ENCODE measurements at regions not wholly inside any gene's neighbourhood (a gene's known extent, or its start where the extent isn't known, plus 50 kb on each side); places are given as distances from the start of the nearest gene placed in this dataset.

- DNase-seq (ENCODE audit: low read depth): no peak
- Histone ChIP-seq H3K36me3 (ENCODE audit: control insufficient read depth, insufficient read depth, low read length) (no peaks in the 10 kb centered on the region), H3K27me3 (ENCODE audit: control insufficient read depth, insufficient read depth, low read length) (no peaks in the 10 kb centered on the region), H3K4me3 (ENCODE audit: low read depth, low read length) (no peak overlapping the region)
- FAIRE-seq: no peak
- no peak for TF ChIP-seq CTCF (IDR thresholded peaks at IDR 0.05; ENCODE audit: insufficient read depth, low read length, severe bottlenecking)
Measured at GRCh38 chr11:128213461-128213860, 373.9 kb downstream of the ETS1 start.

GRCh38 chr11:128212324-128212723 lies 375.0 kb downstream of the ETS1 start:
- FAIRE-seq: no peak
- H3K36me3 ChIP-seq (ENCODE audit: control insufficient read depth, insufficient read depth, low read length): no peaks in the 10 kb centered on the region
- DNase-seq (ENCODE audit: low read depth): no peak
- H3K27me3 ChIP-seq (ENCODE audit: control insufficient read depth, insufficient read depth, low read length): no peaks in the 10 kb centered on the region
- no peak overlapping the region for H3K4me3 ChIP-seq (ENCODE audit: low read depth, low read length)
- no peak for TF ChIP-seq CTCF (IDR thresholded peaks at IDR 0.05; ENCODE audit: insufficient read depth, low read length, severe bottlenecking)

GRCh38 chr11:128210148-128210940 lies 377.0 kb downstream of the ETS1 start:
- no peak overlapping the region for H3K4me3 ChIP-seq (ENCODE audit: low read depth, low read length)
- H3K27me3 ChIP-seq (ENCODE audit: control insufficient read depth, insufficient read depth, low read length): no peaks in the 10 kb centered on the region
- H3K36me3 ChIP-seq (ENCODE audit: control insufficient read depth, insufficient read depth, low read length): no peaks in the 10 kb centered on the region
- FAIRE-seq (peak; percentile 95), DNase-seq (ENCODE audit: low read depth) (peak; percentile 100)
- no peak for TF ChIP-seq CTCF (IDR thresholded peaks at IDR 0.05; ENCODE audit: insufficient read depth, low read length, severe bottlenecking)

GRCh38 chr11:128209138-128209435 lies 378.3 kb downstream of the ETS1 start:
- H3K27me3 ChIP-seq (ENCODE audit: control insufficient read depth, insufficient read depth, low read length): no peaks in the 10 kb centered on the region
- H3K36me3 ChIP-seq (ENCODE audit: control insufficient read depth, insufficient read depth, low read length): no peaks in the 10 kb centered on the region
- H3K4me3 ChIP-seq (ENCODE audit: low read depth, low read length): no peak overlapping the region
- DNase-seq (ENCODE audit: low read depth) (no peak), FAIRE-seq (no peak)
- no peak for TF ChIP-seq CTCF (IDR thresholded peaks at IDR 0.05; ENCODE audit: insufficient read depth, low read length, severe bottlenecking)

GRCh38 chr11:128208329-128209137 lies 378.8 kb downstream of the ETS1 start:
- peak; percentile 95 for DNase-seq (ENCODE audit: low read depth)
- no peak for TF ChIP-seq CTCF (IDR thresholded peaks at IDR 0.05; ENCODE audit: insufficient read depth, low read length, severe bottlenecking)
- Histone ChIP-seq H3K27me3 (ENCODE audit: control insufficient read depth, insufficient read depth, low read length) (no peaks in the 10 kb centered on the region), H3K4me3 (ENCODE audit: low read depth, low read length) (no peak overlapping the region), H3K36me3 (ENCODE audit: control insufficient read depth, insufficient read depth, low read length) (no peaks in the 10 kb centered on the region)
- peak; percentile 70 for FAIRE-seq

Data from bronchial epithelial cell (primary cell).